ENCODE measurements at regions not wholly inside any gene's neighbourhood (a gene's known extent, or its start where the extent isn't known, plus 50 kb on each side); places are given as distances from the start of the nearest gene placed in this dataset.

- H3K4me3 ChIP-seq (ENCODE audit: low read depth, low read length): no peak overlapping the region
- TF ChIP-seq CTCF (IDR thresholded peaks at IDR 0.05; ENCODE audit: low read depth, low read length, missing control alignments): no peak
- in situ Hi-C loops (cut with HindIII; ENCODE audit: low sequenced_read_pairs): no loop called here
- no peak for DNase-seq (ENCODE audit: low read depth)
Measured at GRCh38 chr9:78674874-78675273, 377.9 kb downstream of the PSAT1 start.

DNA sequence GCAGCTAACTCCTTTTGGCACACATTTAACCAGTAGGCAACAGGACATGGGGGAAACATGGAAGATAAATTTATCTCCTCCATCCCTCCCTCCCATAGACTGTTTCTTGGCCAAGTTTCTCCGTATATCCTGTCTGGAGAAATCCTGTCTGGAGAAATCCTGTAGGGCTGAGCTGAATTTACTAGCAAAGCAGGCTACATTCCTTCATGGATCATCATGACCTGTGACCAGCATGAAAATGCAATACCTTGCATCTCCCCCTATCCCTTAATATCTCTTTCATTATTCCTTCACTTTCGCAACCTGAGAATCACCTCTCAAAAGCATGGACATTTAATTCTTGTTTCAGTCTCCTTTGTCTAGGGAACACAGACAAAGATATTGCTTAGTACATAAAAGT, 379.1 kb downstream of the PSAT1 start:
- in situ Hi-C loops (cut with HindIII; ENCODE audit: low sequenced_read_pairs): no loop called here
- TF ChIP-seq CTCF (IDR thresholded peaks at IDR 0.05; ENCODE audit: low read depth, low read length, missing control alignments): no peak
- no peak overlapping the region for H3K4me3 ChIP-seq (ENCODE audit: low read depth, low read length)
- DNase-seq (ENCODE audit: low read depth): no peak

GRCh38 chr9:78676623-78677022, 379.7 kb downstream of the PSAT1 start:
- in situ Hi-C loops (cut with HindIII; ENCODE audit: low sequenced_read_pairs): no loop called here
- DNase-seq (ENCODE audit: low read depth): peak; percentile 44
- TF ChIP-seq CTCF (IDR thresholded peaks at IDR 0.05; ENCODE audit: low read depth, low read length, missing control alignments): no peak
- no peak overlapping the region for H3K4me3 ChIP-seq (ENCODE audit: low read depth, low read length)

GRCh38 chr9:78677326-78677725, 380.4 kb downstream of the PSAT1 start:
- in situ Hi-C loops (cut with HindIII; ENCODE audit: low sequenced_read_pairs): no loop called here
- H3K4me3 ChIP-seq (ENCODE audit: low read depth, low read length): no peak overlapping the region
- no peak for TF ChIP-seq CTCF (IDR thresholded peaks at IDR 0.05; ENCODE audit: low read depth, low read length, missing control alignments)
- no peak for DNase-seq (ENCODE audit: low read depth)

GRCh38 chr9:78678877-78679276, 382.0 kb downstream of the PSAT1 start:
- DNase-seq (ENCODE audit: low read depth): no peak
- no peak for TF ChIP-seq CTCF (IDR thresholded peaks at IDR 0.05; ENCODE audit: low read depth, low read length, missing control alignments)
- in situ Hi-C loops (cut with HindIII; ENCODE audit: low sequenced_read_pairs): no loop called here

DNA sequence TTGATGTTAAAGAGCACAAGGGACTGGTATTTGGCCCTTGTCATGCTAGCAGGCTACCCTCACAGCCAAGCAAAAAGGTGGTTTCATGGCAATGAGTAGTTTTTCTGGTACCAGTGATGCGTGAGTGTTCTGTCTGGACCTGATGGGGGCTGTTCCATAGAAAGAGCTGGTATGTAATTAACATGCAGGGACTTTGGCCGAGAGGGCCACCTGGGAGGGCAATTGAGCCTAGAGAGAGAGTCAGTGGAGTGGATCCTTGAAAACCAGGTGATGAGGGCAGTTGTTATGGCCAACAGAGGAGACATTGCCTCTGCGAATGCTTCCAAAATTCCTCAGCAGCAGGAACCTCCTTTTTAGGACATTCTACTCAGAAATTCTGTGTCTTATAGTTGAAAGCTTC, 383.3 kb downstream of the PSAT1 start:
- H3K4me3 ChIP-seq (ENCODE audit: low read depth, low read length): no peak overlapping the region
- in situ Hi-C loops (cut with HindIII; ENCODE audit: low sequenced_read_pairs): no loop called here
- no peak for TF ChIP-seq CTCF (IDR thresholded peaks at IDR 0.05; ENCODE audit: low read depth, low read length, missing control alignments)
- DNase-seq (ENCODE audit: low read depth): no peak

More at GRCh38 chr9:78678877-78679276, 382.0 kb downstream of the PSAT1 start:
- H3K4me3 ChIP-seq (ENCODE audit: low read depth, low read length): no peak overlapping the region

DNA sequence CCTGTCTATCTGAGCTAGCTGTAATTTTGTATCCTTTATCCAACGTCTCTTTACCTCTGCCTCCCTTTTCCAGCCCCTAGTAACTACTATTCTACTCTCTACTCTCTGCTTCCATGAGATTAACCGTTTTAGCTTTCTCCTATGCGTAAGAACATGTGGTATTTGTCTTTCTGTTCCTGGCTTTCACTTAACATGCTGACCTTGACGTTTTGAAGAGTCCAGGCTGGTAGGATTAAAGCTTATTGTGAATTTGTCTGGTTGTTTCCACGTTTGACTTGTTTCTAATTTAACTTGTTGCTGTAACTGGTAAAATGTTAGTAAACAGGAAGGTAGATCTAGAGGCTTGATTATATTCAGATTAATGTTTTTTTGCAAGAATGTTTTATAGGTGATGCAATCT, 385.3 kb downstream of the PSAT1 start:
- no peak overlapping the region for H3K4me3 ChIP-seq (ENCODE audit: low read depth, low read length)
- in situ Hi-C loops (cut with HindIII; ENCODE audit: low sequenced_read_pairs): no loop called here
- DNase-seq (ENCODE audit: low read depth): no peak
- TF ChIP-seq CTCF (IDR thresholded peaks at IDR 0.05; ENCODE audit: low read depth, low read length, missing control alignments): no peak
